ENCODE measurements at regions not wholly inside any gene's neighbourhood (a gene's known extent, or its start where the extent isn't known, plus 50 kb on each side); places are given as distances from the start of the nearest gene placed in this dataset.

GRCh38 chr5:77832166-77832770 lies 56.1 kb upstream of the TBCA start:
- TF ChIP-seq POLR2A (IDR thresholded peaks at IDR 0.05; ENCODE audit: low read length) (no peak), GATA1 (IDR thresholded peaks at IDR 0.05; ENCODE audit: low read depth, low read length) (no peak)

Data from erythroblast (primary cell).